ENCODE measurements at regions not wholly inside any gene's neighbourhood (a gene's known extent, or its start where the extent isn't known, plus 50 kb on each side); places are given as distances from the start of the nearest gene placed in this dataset.
"Not testable (repeated sequence)": the region's sequence is repeated elsewhere in the genome, so short reads cannot be mapped to it uniquely, and the experiment has no call there.

GRCh38 chr17:14518919-14519318 is 218.0 kb downstream of the HS3ST3B1 start:
- not testable (repeated sequence) for DNase-seq

DNA sequence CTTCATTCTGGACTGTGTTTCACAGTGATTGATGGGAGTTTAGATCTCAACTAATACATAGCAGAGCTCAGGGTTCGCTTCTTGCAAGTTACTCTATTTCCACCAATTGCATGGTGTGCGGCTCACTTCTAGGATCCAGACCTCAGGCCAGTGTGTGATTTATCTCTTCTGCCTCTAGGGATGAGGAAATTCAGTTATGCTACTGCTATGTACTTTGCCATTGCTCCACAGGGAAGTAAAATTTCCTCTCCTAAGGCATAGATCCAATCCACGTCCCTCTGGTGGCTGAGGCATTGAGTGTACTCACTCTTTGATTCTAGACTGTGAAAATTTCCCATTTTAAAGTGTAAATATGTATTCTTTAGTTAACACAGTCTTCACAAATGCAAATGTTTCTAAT is 214.1 kb downstream of the HS3ST3B1 start:
- no peak for DNase-seq

- DNase-seq = no peak
Observed at GRCh38 chr17:14513835-14514234, 213.0 kb downstream of the HS3ST3B1 start.

DNA sequence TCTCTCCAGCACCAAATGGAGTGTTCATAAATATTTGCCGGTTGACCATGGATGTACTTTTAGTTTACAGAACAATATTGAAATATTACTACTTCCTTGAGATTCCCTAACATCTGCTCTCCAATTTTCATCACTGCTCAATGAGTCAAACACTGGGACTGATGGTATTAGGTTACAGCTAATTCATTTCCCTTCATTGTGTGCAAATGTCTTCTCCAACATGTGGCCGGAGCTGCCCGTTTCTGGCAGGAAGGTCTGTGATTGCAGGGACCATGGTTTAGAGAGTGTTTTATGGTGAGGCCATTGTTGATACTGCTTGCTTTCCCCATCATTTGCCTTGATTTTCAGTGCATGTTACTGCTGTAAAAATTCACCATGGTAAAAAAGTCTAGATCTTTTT is 209.3 kb downstream of the HS3ST3B1 start:
- no peak for DNase-seq

DNA sequence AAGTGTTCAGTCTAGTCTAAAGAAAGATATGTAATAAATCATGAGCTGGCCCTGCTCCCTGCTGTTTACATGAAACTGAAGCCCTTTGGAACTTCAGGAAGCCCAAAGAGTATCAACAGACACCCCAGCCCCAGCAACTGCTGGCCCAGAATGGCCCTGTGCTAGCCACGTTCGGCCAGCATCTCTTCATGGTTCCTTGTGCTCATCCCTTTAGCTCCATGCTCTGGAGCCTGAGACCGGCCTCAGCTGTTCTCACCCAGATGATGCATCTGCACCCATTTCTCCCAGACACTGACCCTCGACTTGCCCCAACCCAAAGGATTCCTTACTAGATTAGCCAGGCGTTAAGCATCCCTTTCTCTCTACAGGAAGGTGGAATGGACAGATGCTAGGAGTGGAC is 207.3 kb downstream of the HS3ST3B1 start:
- no peak for DNase-seq

DNA sequence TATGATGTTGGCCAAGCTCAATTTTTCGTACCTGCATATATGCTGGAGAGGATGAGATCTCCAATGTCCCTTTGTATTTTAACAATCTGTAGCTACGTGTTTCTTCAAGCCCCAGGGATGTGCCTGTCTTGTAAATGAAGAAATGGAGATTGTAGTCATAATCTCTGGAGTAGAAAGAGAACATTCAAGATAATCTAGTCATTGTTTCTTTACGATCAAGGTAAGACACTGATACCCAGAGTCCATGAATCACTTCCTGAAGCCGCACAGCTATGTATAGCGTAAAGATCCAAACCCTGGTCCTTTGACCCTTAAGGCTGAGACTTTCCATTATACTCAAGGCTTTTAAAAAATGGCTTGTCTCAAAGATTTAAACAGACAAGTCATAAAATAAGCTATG is 205.5 kb downstream of the HS3ST3B1 start:
- DNase-seq = no peak

DNA sequence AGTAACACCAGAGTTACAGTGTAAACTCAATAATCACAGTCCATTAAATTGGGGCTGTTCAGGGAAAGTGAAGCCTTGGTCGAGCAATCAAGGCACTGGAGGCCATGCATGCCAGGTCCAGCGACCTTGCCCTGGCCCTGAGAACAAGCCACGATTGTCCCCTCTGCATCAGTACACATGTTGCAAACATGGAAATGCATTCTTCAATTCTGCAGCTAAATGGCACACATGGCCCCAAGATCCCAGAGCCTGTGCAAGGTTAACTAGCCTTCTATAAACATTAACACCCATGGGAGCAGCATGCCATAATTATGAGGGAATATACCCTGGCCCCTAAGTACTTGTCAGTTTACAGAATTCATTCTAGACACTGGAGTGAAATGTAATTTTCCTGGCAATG is 204.7 kb downstream of the HS3ST3B1 start:
- DNase-seq = no peak

DNA sequence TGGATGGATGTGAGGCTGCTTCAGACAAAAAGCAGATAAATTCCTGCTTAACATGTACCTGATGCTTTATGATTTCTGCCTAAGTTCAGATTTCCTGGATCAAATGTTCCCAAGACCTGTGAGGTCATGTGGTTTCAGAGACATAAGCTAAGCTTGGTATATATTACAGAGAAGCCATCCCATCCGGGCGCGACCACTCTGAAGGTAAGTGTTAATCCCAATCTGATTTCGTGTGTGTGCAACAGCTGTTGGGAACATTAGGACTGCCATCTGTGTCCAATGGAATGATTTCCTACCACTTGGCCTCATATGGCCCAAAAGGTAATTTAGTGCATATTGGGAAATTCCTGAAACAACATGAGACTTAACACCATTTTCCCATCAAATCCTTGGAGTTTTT is 199.1 kb downstream of the HS3ST3B1 start:
- no peak for DNase-seq

DNA sequence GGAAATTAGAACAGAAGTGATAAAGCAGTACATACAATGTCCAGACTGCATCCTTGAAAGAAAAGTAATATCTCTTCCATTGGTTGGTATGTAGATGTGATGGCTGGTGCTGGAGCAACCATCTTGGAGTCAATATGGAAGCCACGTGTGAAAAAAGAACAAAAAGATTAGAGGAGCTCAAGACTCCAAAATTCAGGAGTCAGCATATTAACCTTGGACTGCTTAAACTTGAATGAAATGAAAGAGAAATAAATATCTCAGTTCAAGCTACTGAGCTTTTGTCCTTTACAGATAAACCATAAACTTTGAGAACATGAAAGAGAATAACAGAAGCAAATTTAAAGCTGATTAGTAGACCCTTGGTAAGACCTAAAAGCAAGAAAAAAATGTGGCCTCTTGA is 197.9 kb downstream of the HS3ST3B1 start:
- no peak for DNase-seq

GRCh38 chr17:14494161-14494560 is 193.3 kb downstream of the HS3ST3B1 start:
- DNase-seq = no peak

GRCh38 chr17:14489986-14490385 is 189.1 kb downstream of the HS3ST3B1 start:
- DNase-seq = no peak

- DNase-seq = no peak
Observed at GRCh38 chr17:14488958-14489550, 188.2 kb downstream of the HS3ST3B1 start.

DNA sequence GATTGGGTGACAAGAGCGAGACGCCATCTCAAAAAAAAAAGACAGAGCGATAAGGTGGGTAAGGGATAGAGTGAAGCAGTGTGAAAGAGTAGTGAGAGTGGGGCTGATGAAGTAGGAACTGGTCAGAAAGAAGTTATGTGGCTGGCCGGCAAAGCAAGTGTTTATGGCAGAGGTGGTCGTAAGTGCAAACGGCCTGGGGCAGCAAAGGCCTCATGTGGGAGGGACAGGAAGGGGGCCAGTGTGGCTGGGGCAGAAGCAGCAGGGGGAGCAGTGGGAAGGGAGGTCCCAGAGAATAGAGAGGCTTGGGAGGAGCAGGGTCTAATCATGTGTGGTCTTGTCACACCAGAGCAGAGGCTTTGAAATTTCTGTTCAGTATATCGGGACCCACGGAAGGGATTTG is 186.2 kb downstream of the HS3ST3B1 start:
- DNase-seq = no peak

DNA sequence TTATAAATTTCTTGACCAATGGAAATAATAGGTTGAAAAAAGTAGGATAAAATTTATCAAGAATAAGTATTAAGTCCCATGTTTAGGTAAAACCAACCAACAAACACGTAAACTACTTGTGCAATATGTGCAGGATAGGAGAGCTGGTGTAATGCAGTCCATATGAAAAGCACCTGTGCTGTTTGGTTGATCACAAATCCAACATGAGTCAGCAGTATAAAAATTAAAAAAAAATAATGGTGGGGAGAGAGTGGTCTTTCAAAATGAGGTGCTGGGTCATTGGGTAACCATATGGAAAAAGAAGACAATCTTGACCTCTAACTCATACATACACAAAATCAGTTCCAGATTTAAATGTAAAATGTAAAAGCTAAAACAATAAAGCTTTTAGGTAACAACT is 181.8 kb downstream of the HS3ST3B1 start:
- DNase-seq = no peak

- no peak for DNase-seq
Observed at GRCh38 chr17:14481664-14482063, 180.8 kb downstream of the HS3ST3B1 start.

DNA sequence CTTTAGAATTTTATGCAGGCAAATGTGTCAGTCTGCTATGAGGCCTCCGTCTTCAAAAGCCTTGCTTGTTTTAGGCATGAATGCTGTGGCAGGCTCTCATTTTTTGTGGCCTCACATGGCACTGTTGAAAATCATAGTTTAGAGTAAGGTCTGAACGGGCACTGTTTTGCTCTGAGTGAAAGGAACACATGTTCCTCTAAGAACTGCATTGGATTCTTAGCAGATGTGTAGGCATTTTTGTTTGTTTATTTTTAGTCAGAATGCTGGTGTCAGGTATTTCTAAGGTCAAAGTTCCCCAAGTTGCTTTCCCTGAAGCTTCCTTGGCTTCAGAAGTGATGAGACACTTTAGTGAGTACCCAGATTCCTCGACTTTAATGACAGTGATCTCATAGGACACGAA is 173.7 kb downstream of the HS3ST3B1 start:
- DNase-seq = no peak

DNA sequence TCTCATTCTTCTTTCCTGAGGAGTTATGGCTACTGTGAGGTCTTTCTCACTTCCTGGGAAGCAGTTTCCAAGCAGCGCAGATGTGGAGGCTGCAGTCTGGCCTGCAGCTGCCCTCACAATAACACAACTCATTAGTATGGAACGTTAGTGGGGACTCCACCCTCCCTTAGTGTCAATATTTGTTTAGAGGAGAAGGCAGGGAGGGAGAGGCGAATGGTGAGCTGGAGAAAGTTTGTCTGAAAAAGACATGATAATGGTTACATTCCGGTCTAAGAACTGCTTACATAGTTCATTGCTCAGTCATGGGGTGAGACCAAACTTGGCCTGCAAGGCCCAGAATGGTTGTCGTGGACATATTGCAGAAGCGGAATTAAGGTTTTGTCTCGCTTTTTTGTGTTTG is 170.2 kb downstream of the HS3ST3B1 start:
- DNase-seq = no peak

- DNase-seq = no peak
Observed at GRCh38 chr17:14470417-14470816, 169.5 kb downstream of the HS3ST3B1 start.

DNA sequence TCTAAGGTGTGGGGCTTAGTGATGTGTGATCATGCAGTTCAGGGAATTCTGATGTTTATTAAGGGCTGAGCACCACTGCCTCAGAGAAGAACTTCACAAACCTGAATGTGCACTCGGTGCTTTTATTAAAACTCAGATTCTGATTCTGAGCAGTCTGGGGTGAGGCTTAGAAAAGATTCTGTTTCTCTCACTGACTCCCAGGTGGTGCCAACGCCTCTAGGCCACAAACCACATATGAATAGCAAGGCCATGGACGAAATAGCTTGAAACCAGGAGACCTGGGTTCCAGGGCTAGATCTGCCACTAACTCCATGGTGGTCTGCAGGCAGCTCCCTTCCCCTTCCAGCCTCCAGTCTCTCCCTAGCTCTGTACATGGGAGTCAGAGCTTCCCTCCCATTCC is 169.1 kb downstream of the HS3ST3B1 start:
- no peak for DNase-seq

GRCh38 chr17:14468858-14469257 is 168.0 kb downstream of the HS3ST3B1 start:
- no peak for DNase-seq

DNA sequence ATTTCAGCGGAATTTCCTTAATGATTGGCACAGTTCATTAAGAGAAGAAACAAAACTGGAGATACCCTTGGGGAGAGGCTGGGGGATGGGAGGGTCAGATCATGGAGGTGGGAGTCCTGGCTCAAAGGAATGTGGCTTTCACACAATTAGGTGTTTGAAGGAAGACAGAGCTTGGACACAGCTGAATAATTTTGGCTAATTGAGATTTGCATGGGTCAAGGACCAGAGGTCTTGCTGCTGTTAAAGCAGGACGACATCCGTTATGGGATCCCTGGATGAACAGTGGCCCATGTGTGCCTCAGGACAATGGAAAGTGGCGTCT is 160.3 kb downstream of the HS3ST3B1 start:
- DNase-seq = no peak

GRCh38 chr17:14460516-14461226 is 159.8 kb downstream of the HS3ST3B1 start:
- DNase-seq = no peak

GRCh38 chr17:14459955-14460354 is 159.1 kb downstream of the HS3ST3B1 start:
- no peak for DNase-seq

DNA sequence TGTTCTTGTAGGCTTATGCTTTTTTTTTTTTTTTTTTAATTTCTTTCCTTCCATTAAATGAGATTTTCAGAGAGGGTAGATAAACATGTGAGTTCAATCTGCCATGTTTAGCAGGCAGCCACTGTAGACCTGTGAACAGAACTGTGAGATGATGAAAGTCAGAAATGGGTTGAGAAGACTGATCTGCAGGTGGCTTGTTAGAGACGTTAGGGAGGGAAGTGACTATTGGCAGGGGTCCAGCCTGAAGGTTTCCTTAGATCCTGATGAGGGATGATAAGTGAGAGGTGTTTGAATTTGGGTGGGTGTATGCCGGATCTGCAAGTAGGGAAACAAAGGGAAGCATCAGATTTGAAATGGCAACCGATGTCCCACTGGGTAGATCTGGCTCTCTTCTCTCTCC is 157.8 kb downstream of the HS3ST3B1 start:
- no peak for DNase-seq

DNA sequence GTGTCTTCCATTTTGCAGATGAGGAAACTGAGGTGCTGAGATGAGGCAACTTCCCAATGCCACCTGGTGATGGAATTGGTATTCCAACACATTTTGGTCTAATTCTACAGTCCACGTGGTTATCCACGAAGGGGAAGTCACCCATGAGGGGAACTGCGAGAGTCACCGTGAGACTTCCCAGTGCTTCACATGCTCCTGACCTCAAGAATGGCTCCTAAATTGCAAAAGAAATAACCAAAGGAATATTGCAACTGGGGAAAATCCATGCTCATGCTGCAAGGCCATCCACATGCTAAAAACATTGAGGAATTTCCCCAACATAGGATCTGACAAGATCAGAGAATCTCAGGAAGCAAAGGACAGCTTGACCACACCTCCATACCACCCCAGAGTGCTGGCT is 153.9 kb downstream of the HS3ST3B1 start:
- DNase-seq = no peak
